ENCODE measurements at regions not wholly inside any gene's neighbourhood (a gene's known extent, or its start where the extent isn't known, plus 50 kb on each side); places are given as distances from the start of the nearest gene placed in this dataset.

DNA sequence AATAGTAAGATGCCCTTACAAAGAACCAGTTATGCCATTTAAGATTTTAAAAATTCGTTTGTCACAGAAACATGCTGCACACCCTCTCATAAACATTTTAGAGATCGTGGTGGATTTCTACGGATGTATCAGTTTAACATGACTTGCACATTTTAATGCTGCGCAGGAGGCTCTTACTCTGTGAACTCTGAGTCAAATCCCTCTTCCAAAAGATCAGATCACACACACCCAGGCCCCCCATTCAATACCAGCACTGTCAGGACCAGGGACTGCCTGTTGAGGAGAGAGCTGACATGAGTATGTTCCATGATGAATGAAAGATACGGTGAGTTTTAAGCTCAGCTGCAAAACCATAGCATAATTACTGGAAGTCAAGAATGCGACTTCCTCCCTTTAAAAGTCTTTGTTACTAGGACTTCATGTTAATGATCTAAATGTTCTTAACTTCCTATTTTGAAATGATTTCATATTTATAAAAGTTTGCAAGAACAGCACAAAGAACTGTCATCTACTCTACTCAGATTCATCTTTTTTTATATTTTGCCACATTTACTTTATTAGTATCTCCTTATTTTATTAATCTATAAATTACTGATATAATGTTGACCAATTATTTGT, 500.2 kb downstream of the GLRX3 start:
- no peak for DNase-seq

DNA sequence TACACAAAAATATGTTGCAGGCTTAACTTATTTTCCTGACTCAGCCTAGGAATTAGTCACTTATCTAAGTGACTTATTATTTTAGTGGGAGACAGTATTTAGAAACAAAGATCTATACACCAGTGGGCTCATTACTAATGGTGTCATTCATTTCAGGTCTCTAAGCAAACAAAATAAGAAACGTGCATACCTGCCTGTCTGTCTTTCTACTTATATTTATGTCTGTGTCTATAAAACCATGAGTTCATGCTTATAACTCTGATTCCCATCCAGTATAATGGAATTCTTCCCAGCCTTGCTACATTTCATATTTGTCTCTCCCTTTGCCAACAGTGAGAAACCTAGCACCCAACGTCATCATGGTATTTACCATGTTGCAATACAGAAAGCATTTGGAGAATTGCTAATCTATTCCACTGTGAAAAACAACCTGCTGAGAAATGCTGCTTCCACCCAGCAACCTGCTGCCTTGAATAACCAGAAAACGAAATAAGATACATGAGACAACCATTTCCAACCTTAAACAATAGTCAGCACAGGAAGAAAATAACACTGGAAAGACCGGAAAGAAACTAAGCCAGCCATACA, 501.0 kb downstream of the GLRX3 start:
- no peak for DNase-seq

DNA sequence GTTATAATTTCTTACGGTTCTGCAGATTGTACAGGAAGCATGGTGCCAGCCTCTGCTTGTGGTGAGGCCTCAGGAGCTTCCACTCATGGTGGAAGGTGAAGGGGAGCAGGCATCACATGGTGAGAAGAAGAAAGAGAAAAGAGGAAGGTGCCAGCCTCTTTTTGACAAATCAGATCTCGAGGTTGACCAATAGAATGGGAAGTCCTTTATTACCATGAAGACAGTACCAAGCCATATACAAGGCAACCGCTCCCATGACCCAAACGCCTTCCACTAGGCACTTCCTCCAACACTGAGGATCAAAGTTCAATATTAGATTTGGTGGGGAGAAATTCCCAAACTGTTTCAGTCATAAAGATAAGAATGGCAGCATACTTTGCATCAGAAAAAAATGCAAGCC, 502.8 kb downstream of the GLRX3 start:
- DNase-seq: no peak

DNA sequence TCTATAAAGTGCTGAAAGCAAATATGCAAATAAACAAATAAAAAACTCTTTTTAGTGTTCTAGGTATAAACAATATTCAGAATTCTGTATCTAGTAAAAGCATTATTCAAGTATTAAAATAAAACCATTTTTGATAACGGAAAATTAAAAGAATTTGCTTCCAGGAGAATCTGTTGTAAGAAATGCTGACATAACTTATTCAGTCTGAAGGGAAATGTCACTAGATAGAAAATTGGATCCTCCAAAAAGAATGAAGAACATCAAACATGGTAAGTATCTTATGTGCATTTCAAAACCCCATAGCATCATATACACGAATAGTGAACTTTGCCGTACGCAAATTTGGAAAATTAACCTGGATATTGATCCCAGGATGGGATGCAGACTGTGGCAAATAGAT, 506.7 kb downstream of the GLRX3 start:
- no peak for DNase-seq

DNA sequence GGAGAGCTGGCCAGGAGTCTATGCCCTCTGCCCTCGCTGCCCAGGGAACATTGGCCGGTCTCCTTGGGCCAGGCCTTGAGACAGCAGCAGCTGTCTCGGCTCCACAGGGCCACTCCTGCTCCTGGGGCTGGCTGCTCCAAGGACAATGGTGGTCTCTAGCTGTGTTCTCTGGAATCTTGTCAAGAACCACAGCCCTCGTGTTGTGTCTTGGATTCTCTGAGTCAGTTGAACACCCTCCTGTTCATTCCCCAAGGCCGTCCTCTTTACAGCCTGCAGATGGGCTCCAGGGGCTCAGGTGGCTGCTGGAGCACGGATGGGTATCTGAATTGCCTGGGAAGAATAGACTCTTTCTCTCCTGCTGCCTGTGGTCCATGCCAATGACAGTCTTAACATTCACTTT, 511.1 kb downstream of the GLRX3 start:
- no peak for DNase-seq

DNA sequence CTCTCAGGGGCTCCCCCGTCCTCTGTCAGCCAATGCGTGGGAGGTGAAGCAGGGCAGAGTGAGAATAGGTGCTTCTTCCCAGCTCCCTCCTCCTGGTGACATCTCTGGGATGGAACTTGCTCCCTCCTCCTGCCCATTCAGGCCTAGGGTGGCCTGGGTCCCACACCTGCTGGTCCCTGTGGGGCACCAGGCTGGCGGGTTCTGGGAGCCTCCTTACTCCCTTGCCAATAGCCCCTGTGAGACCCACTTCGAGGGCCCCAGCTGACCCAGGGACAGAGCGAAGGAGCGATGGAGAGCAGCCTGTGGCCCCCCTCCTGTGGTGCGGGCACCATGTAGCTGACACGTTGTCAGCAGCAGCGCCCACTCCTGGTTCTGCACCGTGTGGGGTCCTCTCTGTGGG, 512.6 kb downstream of the GLRX3 start:
- DNase-seq: no peak

DNA sequence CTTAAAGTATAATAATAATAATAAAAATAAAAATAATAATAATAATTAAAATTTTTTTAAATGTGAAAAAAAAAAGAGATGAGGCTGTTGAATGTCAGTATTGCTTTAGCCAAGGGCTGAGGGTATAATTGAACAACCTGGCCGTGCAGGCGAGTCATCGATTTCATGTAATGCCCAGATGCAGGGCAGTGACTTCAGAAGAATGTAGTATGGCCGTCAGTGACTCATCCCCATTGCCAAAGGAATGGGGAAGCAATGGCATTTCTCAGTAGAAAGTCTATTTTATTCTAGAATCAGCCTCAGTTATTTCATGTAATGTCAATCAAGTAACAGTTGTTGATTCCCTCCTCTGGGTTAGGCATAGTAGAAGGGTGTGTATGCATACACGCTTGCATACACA, 516.4 kb downstream of the GLRX3 start:
- no peak for DNase-seq

DNA sequence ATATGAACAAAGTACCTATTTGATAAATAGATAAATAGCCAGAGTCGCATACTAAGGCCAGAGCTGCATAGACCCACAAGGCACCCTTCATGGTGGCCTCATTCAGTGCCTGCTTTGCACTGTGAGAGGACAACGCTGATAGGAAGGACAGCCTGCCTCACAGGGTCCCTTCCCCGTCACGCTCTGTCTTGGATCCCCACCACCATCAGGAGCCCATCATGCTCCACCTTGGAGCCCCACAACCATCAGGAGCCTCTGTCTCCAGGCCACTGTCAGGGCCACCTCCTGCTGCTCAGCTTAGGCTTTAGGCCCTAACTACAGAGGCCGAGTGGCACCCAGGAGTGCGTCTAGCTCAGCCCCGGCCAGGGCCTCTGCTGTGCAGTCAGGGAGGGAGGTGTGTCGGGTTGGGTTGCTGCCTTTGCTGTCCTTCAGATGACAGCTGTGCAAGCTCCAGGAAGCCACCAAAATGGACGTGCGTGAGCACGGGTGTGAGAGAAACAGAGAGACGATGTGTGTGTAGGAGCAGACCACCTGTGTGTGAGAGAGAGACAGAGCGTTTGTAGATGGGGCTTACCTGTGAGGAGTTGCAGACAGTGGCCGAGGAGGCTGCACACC, 516.9 kb downstream of the GLRX3 start:
- no peak for DNase-seq

DNA sequence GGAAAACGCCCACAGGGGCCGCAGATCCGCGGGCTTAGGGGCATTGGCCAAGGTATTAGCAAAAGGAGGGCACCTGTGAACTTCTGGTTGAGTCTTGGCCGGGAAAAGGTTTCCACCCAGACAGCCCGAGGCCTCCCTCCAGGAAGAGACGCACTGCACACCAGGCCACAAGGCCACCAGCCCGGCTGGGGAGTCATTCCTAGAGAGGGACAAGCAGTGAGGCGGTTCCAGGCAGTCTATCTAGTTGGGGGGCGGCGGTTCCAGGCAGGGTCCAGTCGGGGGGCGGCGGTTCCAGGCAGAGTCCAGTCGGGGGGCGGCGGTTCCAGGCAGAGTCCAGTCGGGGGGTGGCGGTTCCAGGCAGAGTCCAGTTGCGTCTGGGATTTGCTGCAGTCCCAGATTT, 518.5 kb downstream of the GLRX3 start:
- DNase-seq: no peak

DNA sequence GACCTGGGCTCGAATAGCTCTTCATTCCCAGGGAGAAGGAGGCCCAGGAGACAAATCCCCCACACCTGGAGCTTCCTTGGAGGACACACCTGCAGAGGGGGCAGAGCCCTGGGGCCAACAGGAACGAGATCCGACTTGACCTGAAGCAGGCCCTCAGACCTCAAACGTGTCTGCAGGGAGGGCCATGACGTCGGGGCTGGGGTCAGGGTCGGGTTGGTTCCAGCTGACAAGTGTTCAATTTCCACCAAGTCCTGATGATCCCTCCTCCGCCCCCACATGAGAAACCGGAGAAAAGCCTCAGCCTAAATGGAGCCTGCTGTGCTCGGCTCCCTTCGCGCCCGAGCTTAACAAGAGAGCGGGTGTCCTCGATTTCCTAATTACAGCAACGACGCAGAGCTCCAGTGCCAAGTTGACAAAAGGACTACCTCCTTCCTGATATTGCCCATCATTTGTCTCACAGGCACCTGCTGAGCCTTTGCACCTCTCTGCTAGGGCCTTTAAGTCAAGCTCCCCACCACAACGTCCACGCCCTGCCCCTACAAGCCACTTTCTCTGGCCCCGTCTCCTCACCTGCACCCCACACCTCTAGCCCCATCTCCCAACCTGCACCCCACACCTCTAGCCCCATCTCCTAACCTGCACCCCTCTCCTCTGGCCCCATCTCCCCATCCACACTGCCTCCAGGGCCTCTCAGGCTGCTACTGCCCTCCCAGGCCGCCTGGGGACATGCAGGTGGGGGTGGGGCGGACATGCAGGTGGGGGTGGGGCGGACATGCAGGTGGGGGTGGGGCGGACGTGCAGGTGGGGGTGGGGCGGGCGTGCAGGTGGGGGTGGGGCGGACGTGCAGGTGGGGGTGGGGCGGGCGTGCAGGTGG, 519.4 kb downstream of the GLRX3 start:
- no peak for DNase-seq

DNA sequence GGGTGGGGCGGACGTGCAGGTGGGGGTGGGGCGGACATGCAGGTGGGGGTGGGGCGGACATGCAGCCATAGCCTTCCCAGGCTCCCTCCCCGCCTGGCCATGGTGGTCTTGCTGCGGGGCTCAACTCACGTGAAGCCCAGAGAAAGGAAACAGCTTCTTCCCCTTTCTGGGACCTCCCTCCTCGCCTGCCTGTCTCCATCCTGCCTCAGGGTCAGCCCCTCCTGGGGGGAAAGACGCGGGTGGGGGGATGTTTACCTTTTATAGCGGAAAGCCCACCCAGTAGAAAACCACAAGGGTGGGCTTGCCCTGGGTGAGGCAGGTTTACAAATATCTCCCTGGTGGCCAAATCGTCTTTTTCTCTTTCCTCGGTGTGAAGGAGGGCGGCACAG, 520.0 kb downstream of the GLRX3 start:
- DNase-seq: no peak

DNA sequence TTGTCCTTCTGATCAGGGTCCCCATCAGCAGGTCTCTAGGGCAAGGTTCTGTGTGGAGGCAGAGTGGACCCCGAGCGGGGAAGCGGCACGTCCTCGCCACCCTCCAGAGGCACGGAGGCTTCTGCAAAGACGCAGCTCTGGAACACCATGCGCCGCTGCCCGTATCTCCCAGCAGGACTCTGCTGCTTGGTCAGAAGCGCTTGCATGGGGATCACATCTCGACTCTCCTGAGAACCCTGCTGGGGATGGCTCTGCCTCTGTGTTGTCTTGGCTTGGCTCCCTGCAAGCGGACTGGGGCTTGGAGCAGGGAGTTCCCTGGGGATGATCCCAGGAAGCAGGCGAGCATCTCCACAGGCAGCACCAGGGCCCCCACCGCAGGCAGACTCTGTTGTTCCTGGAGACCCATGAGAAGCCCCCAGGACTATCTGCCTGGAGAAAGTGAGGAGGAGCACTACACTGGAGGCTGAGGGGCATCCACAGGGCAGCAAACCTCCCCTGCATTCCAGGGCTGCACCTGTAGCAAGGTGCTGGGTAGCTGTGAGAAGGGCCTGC, 520.5 kb downstream of the GLRX3 start:
- DNase-seq: no peak

DNA sequence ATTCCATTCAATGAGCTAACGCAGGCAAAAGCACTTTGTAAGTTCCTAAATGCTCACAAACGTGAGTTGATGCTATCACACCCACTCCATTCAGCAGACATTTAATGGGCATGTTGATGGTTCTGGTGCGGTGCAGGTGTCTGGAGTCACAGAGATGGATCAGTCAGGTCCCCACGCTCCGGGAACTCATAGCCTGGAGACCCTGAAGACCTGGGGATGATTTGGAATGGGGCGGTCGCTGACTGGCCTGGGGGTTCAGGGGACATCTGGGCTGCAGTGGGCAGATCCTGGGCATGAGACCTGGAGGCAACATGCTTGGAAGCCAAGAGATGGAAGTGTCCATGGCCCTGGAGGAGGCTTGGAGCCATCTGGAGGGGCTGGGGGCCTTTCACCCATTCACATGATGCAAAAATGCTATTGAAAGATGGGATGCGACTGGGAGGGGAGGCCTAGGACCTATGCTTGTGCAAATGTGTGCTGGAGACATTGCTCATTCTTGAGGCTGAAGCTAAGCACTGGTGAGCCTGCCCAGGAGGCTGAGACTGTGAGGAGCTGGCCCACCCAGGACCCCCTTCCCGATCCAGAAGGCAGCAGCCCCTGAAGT, 522.6 kb downstream of the GLRX3 start:
- DNase-seq: no peak

DNA sequence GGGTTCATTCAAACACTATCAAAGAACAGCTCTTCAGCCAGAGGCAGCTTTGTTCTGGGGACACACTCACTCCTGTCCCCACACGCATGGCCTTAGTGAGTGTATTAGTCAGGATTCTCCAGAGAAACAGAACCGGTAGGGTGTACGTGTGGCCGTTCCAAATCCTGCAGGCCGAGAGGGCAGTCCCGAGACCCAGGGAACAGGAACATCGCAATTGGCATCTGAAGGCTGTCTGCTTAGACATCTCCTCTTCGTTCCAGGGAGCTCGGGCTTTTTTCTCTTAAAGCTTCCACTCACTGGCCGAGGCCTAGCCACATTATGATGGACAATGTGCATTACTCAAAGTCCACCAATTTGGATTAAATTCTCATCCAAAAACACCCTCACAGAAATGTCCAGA, 523.3 kb downstream of the GLRX3 start:
- no peak for DNase-seq

DNA sequence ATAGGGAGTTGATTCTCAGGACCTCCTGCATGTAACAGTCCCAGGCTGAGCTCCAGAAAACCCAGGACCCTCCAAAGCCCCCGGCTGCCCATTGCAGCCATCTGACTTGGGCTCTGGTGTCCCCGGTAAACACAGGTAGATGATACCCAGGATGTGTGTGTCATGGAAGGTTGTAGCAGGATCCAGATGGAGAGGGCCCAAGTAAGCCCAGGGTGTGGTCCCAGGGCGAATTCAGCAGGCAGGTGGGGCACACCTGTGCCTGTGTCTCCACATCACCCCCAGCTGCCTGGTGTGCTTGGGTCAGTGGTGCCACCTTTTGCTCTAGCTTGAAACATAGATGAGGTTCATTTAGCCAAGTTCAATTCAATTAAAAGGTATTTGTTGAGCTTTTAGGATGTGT, 524.1 kb downstream of the GLRX3 start:
- DNase-seq: no peak

DNA sequence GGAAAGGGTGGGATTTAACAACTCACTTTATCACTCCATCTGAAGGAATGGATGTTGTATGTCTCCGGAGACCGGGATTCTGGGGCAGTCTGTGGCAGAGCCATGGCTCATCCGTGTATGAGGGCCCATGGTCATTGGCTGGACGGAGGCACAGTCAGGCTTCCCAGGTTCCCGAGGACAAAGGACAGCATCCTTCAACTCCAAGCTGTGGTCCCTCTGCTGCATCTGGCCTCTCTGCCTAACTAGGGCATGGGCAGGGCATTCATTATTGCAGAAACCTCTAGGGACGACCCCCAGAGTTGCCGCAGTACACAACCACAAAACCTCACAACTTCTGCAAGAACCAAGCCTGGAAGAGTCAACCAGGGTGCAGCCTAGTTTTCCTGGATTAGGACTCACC, 525.2 kb downstream of the GLRX3 start:
- DNase-seq: no peak

DNA sequence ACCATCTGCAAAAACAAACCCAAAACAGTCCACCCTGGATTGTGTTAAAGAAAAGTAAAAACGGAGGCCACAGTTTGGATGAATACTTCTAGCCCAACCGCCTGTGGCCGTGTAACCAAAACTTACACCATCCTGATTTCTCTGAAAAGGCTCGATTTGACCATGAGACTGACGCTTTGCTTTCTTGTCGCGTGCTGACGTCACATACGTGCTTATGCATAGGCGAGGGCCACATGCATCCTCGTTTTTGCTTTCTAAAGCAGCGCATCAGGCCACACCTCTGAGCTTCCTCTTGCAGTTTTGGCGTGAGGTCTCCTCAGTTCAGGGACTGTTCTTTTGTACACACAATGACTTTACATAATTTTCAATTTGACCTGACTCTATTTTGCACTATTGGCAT, 526.6 kb downstream of the GLRX3 start:
- DNase-seq: no peak

DNA sequence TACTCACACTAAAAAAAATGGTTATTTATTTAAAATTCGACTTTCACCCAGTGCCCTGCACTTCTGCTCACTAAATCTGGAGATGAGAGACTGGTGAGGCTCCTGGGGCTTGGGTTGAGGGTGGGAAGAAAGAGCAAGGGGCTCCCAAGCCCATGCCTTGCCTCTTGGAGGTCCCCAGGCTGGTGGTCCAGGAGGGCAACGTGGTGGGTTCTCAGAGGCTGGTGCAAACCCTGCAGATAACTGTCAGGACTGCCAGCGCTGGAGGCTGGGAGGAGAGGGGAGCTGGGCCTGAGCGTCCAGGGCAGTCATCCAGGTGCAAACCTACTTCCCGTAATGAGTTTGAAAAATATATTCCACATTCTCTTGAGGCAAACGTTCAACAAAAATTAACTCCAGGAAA, 528.3 kb downstream of the GLRX3 start:
- DNase-seq: no peak

DNA sequence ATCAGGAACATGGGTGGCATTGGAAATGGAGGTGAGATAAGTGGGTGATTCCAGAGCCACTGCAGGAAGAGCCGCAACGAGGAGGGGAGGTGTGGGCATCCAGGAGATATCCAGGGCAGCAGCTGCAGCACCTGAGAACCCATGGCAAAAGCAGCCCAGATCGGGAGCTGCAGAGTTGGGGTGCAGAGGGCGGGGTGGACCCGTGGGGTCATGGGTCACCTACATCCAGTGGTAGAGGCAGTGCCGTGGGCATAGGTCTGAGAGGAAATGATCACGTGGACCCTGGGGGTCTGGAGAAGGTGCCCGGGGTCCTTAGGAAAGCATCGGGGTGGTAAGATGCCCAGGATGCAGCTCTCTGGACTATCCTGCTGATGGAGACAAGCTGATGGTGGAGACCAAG, 530.0 kb downstream of the GLRX3 start:
- DNase-seq: no peak

DNA sequence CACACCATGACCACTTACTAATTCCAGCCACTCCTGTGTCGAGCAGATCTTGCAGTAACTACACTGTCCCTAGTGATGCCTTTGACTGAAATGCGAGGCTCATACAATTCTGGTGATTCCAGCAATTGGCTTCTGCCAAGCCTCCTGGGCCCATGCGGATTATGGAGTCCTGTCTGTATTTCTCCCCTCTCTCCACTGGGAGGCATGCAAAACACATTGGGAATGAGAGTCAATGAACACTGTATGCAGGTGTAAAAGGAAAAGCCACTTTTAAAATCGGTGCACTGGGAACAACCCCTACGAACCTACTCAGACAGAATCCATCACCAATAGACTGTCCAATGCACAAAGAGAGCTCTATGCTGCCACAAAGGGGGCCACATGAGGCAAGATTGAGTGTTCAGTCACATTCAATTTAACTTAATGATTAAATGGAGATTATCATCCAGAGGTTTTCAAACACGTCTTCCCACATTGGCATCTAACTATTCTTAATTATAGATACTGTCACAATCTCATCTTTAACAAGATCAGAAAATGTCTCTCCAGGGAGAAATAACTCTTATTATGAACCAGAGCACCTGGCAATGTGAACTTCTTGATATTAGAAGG, 550.6 kb downstream of the GLRX3 start:
- DNase-seq: no peak

DNA sequence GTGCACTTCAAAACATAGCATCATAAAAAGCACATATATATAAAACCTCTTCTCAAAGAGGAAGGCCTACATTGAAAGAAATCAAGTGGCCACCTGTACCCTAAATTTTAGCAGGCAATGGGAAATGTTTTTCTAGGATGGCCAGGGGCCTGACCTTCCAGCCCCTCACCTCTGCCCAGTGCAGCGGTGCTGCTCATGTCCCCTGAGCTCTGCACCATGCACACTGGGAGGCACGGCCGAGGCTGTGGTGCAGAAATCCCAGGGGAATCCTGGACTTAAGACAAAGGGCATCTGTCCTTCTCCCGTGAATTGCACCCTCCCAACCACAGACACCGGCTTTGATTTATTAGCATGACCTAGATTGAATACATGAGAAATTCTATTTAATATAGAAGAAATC, 551.4 kb downstream of the GLRX3 start:
- no peak for DNase-seq

DNA sequence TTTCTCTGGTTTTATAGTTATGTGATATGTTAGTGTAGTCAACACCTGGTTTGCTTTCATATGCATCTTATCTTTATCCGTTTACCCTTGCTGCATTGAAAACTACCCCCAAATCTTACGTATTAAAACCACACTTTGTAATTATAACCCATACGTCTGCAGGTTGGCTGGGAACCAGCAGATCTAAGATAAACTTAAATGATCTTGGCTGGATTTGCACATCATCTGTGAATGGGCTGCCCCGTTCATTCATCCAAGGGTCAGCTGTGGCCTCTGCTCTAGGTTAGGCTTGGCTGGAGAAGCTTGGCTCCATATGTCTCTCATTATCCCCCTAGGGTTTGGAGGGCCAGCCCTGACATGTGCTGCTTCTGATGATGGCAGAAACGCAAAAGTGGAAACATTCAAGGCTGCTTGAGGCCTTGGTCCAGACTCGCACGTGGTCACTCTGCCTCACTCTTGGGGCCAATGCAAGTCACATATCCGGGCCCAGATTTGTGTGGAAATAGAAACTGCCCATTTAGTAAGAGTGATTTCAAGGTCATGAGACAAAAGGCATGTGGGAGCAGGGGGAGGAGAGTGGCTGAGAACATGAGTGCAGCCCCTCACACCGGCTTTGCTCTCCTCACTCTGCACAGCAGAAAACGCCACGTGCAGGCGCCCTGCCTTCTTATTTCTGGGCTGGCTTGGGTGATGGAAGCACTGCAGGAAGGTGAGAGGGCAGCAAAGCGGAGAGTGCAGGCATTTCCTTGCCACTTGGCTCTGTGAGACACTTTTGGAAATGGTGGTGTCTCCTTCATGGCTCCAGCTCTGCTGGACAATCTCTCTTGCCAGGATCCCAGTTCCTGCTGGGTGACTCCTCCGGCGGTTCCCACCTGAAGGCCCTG, 553.8 kb downstream of the GLRX3 start:
- DNase-seq: no peak
